Testis (tissue), 2 donors: ENCODE measurements at regions not wholly inside any gene's neighbourhood (a gene's known extent, or its start where the extent isn't known, plus 50 kb on each side); places are given as distances from the start of the nearest gene placed in this dataset.
A peak's percentile ranks its signal among the peaks of the same experiment; 100 is the strongest.
"Not testable (repeated sequence)": the region's sequence is repeated elsewhere in the genome, so short reads cannot be mapped to it uniquely, and the experiment has no call there.

Source experiments
- DNase-seq: peaks from one replicate; pipeline ENCODE4 v3.0.0-alpha.2; 2019
- H3K27ac ChIP-seq, 2 donors: fragments of 200-600 bp; sonication (generic); one replicate each; pipeline ENCODE4 v1.5.1; 2019
- H3K27me3 ChIP-seq: fragments of 200-600 bp; sonication (generic); one replicate; pipeline ENCODE4 v1.5.1; 2019
- H3K36me3 ChIP-seq: fragments of 200-600 bp; sonication (generic); one replicate; pipeline ENCODE4 v1.5.1; 2017; ENCODE audit warnings: low read depth; ENCODE audit errors: missing control alignments
- H3K4me1 ChIP-seq: fragments of 200-600 bp; sonication (generic); one replicate; pipeline ENCODE4 v1.5.1; 2019
- H3K4me3 ChIP-seq, 2 donors: fragments of 200-600 bp; sonication (generic); one replicate each; pipeline ENCODE4 v1.5.1; 2017 to 2019
- H3K9me3 ChIP-seq: fragments of 200-600 bp; sonication (generic); one replicate; pipeline ENCODE4 v1.5.1; 2017
- POLR2A ChIP-seq: fragments of 450-650 bp; IDR thresholded peaks from one replicate; pipeline ENCODE4 v1.6.1; 2017; ENCODE audit warnings: antibody characterized with exemption, mild to moderate bottlenecking, moderate library complexity
- WGBS, 2 donors: methylation state at CpG; one replicate each; pipeline ENCODE4 v1.1.5; 2018; 5-methylcytosine and 5-hydroxymethylcytosine counted together
- intact Hi-C: fragments of 100-400 bp; cut with DNase I; formaldehyde crosslinking; loops from one replicate; pipeline ENCODE4 v1.15.1; 2023; ENCODE audit warnings: low total_unique reads
- TF ChIP-seq, protein P1 (sequence below), 3 experiments: fragments of 450-650 bp in 2 of 3; fragments of 200-600 bp in 1 of 3; sonication (generic) in 1 of 3; IDR thresholded peaks; one replicate each; pipeline ENCODE4 v1.5.1; 2016 to 2019; ENCODE audit warnings: antibody characterized with exemption in 3 of 3, mild to moderate bottlenecking in 2 of 3, moderate library complexity in 1 of 3

DNA sequence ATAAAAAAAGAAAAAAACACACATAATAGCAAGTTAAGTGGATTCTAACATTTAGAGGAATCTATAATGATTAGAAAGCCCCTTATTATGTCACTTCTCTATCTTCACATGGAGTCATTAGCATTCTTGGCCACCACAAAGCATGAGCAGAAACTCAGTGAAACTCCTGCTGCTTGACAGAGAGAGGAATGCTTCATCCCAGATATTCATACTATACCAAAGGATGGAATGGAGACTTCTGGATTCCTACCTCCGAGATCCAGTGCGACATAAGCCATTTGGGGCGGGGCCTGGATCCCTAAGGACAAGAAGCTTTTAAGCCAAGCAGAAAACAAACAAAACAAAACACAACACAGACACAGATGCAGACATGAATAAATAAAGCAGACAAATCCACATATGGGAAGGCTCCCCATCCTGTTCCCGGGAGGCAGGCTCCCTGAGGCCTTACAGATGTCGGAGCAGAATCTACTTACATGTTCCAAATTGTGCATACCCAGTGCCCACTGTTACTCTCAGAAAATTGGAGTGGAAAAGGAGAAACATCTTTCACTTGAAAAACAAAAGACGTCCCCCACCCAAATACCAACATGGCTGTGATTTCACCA lies 727.3 kb downstream of the MAFB start:
- no peak for DNase-seq
- Histone ChIP-seq H3K36me3 (no peaks in the 10 kb centered on the region), H3K27me3 (no peaks in the 10 kb centered on the region), H3K9me3 (no peaks in the 10 kb centered on the region), H3K4me1 (peaks cover 16% of the 10 kb centered on the region), H3K4me3 (no peak overlapping the region), H3K27ac (no peak overlapping the region)
- TF ChIP-seq, protein P1, sequence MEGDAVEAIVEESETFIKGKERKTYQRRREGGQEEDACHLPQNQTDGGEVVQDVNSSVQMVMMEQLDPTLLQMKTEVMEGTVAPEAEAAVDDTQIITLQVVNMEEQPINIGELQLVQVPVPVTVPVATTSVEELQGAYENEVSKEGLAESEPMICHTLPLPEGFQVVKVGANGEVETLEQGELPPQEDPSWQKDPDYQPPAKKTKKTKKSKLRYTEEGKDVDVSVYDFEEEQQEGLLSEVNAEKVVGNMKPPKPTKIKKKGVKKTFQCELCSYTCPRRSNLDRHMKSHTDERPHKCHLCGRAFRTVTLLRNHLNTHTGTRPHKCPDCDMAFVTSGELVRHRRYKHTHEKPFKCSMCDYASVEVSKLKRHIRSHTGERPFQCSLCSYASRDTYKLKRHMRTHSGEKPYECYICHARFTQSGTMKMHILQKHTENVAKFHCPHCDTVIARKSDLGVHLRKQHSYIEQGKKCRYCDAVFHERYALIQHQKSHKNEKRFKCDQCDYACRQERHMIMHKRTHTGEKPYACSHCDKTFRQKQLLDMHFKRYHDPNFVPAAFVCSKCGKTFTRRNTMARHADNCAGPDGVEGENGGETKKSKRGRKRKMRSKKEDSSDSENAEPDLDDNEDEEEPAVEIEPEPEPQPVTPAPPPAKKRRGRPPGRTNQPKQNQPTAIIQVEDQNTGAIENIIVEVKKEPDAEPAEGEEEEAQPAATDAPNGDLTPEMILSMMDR (IDR thresholded peaks at IDR 0.05): no peak
- TF ChIP-seq POLR2A: no peak
- WGBS, 2 donors: 71 to 83% methylated on average over 6 of the region's 6 CpGs
- intact Hi-C loops: no loop called here

DNA sequence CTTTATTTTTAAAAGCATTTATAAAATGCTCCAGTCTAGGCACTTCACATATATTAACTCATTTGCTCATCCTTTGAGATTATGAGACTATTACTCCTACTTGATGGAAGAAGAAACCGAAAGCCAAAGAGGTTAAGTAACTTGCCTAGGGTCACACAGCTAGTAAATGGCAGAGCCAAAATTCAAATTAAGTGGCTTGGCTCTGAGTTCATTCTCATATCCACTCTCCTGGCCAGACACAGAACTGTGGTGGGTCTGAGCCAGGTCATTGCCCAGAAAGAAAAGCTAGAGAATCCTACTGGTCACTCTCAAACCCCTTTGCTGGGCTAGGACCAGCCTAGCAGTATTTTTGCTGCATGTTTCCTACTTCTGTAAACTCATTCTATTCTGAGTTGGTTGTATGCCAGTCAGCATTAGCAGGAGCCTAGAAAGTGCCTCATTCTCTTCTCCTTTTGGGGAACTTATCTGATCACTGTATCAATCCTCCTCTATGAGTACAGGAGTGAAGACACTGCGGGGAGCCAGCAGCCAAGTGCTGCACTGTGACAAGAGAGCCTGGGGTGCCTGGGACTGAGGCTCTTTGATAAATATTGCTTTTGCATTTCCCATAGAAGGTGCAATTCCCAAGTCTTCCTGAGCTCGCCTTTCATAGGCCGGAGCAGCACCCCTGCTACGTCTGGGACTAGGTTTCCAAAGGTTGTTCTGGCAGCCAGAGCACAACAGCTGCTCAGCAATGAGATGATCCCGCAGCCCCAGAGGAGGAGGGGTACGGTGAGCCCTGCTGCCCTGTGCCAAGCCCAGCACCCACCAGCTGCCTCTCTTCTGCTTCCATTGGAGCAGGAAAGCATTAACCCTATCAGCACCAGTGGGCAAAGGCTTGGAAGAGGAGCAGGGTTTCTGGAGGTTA lies 728.3 kb downstream of the MAFB start:
- Histone ChIP-seq H3K4me1 (peaks cover 16% of the 10 kb centered on the region), H3K27me3 (no peaks in the 10 kb centered on the region), H3K27ac (no peak overlapping the region), H3K4me3 (no peak overlapping the region), H3K9me3 (no peaks in the 10 kb centered on the region), H3K36me3 (no peaks in the 10 kb centered on the region)
- TF ChIP-seq POLR2A: no peak
- TF ChIP-seq, protein P1 (IDR thresholded peaks at IDR 0.05): peak in 1 of 3 experiments; percentile 7
- 36 to 47% methylated on average over 7 of the region's 7 CpGs for WGBS, 2 donors
- peak; percentile 34 for DNase-seq
- intact Hi-C loops: no loop called here

DNA sequence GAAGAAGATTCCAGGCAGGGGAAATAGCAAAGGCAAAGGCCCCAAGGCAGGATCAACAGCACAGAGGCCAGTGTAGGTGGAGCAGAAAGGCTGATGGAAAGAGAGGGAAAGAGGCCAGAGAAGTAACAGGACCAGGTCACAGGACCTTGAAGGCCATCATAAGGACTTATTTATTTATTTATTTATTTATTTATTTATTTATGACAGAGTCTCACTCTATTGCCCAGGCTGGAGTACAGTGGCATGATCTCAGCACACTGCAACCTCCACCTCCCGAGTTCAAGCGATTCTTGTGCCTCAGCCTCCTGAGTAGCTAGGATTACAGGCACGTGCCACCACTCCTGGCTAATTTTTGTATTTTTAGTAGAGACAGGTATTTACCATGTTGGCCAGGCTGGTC lies 731.1 kb downstream of the MAFB start:
- intact Hi-C loops, H3K9me3 ChIP-seq, H3K27me3 ChIP-seq, H3K36me3 ChIP-seq, DNase-seq, H3K27ac ChIP-seq, H3K4me3 ChIP-seq: not testable (repeated sequence)
- WGBS, 2 donors: 80 to 94% methylated on average over 3 of the region's 3 CpGs
- H3K4me1 ChIP-seq: peaks cover 16% of the 10 kb centered on the region

DNA sequence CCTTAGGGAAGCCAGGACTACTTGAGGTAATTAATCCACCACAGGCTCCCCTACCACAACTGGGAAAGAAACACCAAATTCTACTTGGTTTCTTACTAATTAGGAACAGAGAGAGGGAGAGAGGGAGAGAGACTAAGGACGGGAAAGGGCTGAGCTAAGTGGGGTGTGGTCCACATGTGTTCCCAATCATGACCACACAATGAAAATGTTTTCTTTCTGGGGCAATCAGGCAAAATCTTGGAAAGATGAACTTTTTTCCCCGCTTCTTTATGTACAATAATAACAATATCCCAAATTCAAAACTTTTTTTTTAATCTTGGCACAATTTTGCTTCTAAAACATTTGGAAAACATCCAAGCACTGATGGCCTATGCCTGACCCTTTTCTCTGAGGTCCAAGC lies 734.4 kb downstream of the MAFB start:
- Histone ChIP-seq H3K9me3 (no peaks in the 10 kb centered on the region), H3K4me3 (no peak overlapping the region), H3K4me1 (no peaks in the 10 kb centered on the region), H3K27me3 (no peaks in the 10 kb centered on the region), H3K36me3 (no peaks in the 10 kb centered on the region), H3K27ac (no peak overlapping the region)
- peak; percentile 20 for DNase-seq
- intact Hi-C loops: no loop called here
- WGBS, 2 donors: 63 to 65% methylated on average over 2 of the region's 2 CpGs
- TF ChIP-seq, protein P1 (IDR thresholded peaks at IDR 0.05): no peak
- TF ChIP-seq POLR2A: no peak

DNA sequence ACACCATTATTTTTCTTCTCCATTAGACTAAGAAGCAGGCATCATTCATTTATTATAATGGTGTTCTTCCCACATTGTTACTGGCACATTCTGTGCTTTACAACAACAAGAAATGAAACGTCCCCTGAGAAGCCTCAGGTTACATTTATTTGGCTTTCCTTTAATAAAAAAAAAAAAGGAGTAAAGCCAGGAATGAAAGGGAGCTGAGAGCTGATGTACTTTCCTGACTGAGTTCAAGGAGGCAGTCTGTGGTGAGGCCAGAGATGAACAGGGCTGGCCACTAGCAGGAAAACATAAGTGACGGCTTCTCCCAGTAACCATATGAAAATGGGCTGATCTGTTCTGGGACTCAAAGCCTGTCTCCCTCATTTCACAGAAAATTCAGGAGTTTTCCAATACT lies 742.1 kb downstream of the MAFB start:
- no peaks in the 10 kb centered on the region for H3K4me1 ChIP-seq
- 53 to 56% methylated on average over 2 of the region's 2 CpGs for WGBS, 2 donors
- H3K27ac ChIP-seq: no peak overlapping the region
- TF ChIP-seq POLR2A: no peak
- TF ChIP-seq, protein P1 (IDR thresholded peaks at IDR 0.05): no peak
- no peak overlapping the region for H3K4me3 ChIP-seq
- intact Hi-C loops: no loop called here
- no peaks in the 10 kb centered on the region for H3K36me3 ChIP-seq
- H3K27me3 ChIP-seq: no peaks in the 10 kb centered on the region
- DNase-seq: no peak
- H3K9me3 ChIP-seq: no peaks in the 10 kb centered on the region
